GM10266 (cell line): ENCODE measurements at regions not wholly inside any gene's neighbourhood (a gene's known extent, or its start where the extent isn't known, plus 50 kb on each side); places are given as distances from the start of the nearest gene placed in this dataset.

Experiments
- DNase-seq: peaks from one replicate; pipeline ENCODE4 v3.0.0; 2012; ENCODE audit errors: extremely low spot score
- CTCF ChIP-seq: IDR thresholded peaks from 2 replicates; pipeline ENCODE4 v1.5.1; 2012; ENCODE audit warnings: mild to moderate bottlenecking, low read depth; ENCODE audit not compliant: control insufficient read depth, insufficient read depth; ENCODE audit errors: missing control alignments

- TF ChIP-seq CTCF = no peak
- DNase-seq = no peak
Observed at GRCh38 chr4:36549252-36549651, 267.8 kb downstream of the DTHD1 start.

- no peak for DNase-seq
- no peak for TF ChIP-seq CTCF
Observed at GRCh38 chr4:36549992-36550391, 268.6 kb downstream of the DTHD1 start.

- TF ChIP-seq CTCF = no peak
- no peak for DNase-seq
Observed at GRCh38 chr4:36551697-36552214, 270.3 kb downstream of the DTHD1 start.

- TF ChIP-seq CTCF = no peak
Observed at GRCh38 chr4:36553029-36553428, 271.6 kb downstream of the DTHD1 start.

GRCh38 chr4:36553453-36553852 is 272.0 kb downstream of the DTHD1 start:
- TF ChIP-seq CTCF = no peak
- no peak for DNase-seq

More at GRCh38 chr4:36553029-36553428, 271.6 kb downstream of the DTHD1 start:
- DNase-seq = no peak

- DNase-seq = no peak
- TF ChIP-seq CTCF = no peak
Observed at GRCh38 chr4:36556984-36557383, 275.6 kb downstream of the DTHD1 start.

GRCh38 chr4:36568575-36568974 is 287.2 kb downstream of the DTHD1 start:
- DNase-seq = no peak
- TF ChIP-seq CTCF = no peak
